SK-N-SH (cell line): ENCODE measurements at regions not wholly inside any gene's neighbourhood (a gene's known extent, or its start where the extent isn't known, plus 50 kb on each side); places are given as distances from the start of the nearest gene placed in this dataset.

Experiments used
- CTCF ChIA-PET: fragments of 300-600, 350-600 bp; formaldehyde crosslinking; extraction: SDS; loops from one replicate; lab custom pipeline; 2021; lab: Yijun Ruan, JAX
- POLR2A ChIA-PET: fragments of 350-600 bp; sonication (Branson Sonifier 250); formaldehyde crosslinking; extraction: SDS; loops from one replicate; lab custom pipeline; 2020; ENCODE audit warnings: antibody characterized with exemption, inconsistent platforms; lab: Yijun Ruan, JAX
- DNase-seq: peaks from one replicate; pipeline ENCODE4 v3.0.0; 2012
- H2AFZ ChIP-seq: fragments of 200-600 bp; sonication (generic); 2 replicates; pipeline ENCODE4 v1.8.1; 2016; ENCODE audit warnings: antibody characterized with exemption, mild to moderate bottlenecking, low read depth
- H3F3A ChIP-seq: fragments of 200-600 bp; sonication (generic); replicated peaks from 2 replicates; pipeline ENCODE3; 2016; ENCODE audit warnings: antibody characterized with exemption, mild to moderate bottlenecking; ENCODE audit not compliant: insufficient read depth
- H3K27ac ChIP-seq, 2 experiments: fragments of 200-500 bp in 1 of 2; fragments of 200-600 bp in 1 of 2; sonication (Bioruptor generic) in 1 of 2; sonication (generic), shearing (Covaris generic) in 1 of 2; 2 replicates each; pipeline versions ENCODE4 v1.5.1 to v1.6.1; 2014 to 2016; ENCODE audit warnings: low read depth in 2 of 2, inconsistent platforms in 1 of 2, low read length in 1 of 2, mild to moderate bottlenecking in 1 of 2, mixed read lengths in 1 of 2
- H3K27me3 ChIP-seq: fragments of 200-600 bp; sonication (generic), shearing (Covaris generic); 2 replicates; pipeline ENCODE4 v1.6.1; 2016; ENCODE audit warnings: mixed run types; ENCODE audit not compliant: insufficient read depth
- H3K36me3 ChIP-seq, 2 experiments: fragments of 200-500 bp in 1 of 2; fragments of 200-600 bp in 1 of 2; sonication (Bioruptor generic) in 1 of 2; sonication (generic) in 1 of 2; replicated peaks in 1 of 2; 2 replicates each; pipeline versions ENCODE3 to v1.5.1; 2014 to 2016; ENCODE audit warnings: low read length in 1 of 2, mild to moderate bottlenecking in 1 of 2; ENCODE audit not compliant: insufficient read depth in 2 of 2, control insufficient read depth in 1 of 2
- H3K4me1 ChIP-seq, 2 experiments: fragments of 200-500 bp in 1 of 2; fragments of 200-600 bp in 1 of 2; sonication (Bioruptor generic) in 1 of 2; sonication (generic), shearing (Covaris generic) in 1 of 2; 2 replicates each; pipeline versions ENCODE4 v1.5.1 to v1.6.1; 2014 to 2016; ENCODE audit warnings: low read depth in 1 of 2, low read length in 1 of 2, mixed run types in 1 of 2; ENCODE audit not compliant: insufficient read depth in 2 of 2, control insufficient read depth in 1 of 2
- H3K4me2 ChIP-seq: fragments of 200-600 bp; sonication (generic), shearing (Covaris generic); 2 replicates; pipeline ENCODE4 v1.6.1; 2017; ENCODE audit warnings: mixed run types
- H3K4me3 ChIP-seq, 2 experiments: fragments of 200-500 bp in 1 of 2; fragments of 200-600 bp in 1 of 2; sonication (Bioruptor generic) in 1 of 2; sonication (generic), shearing (Covaris generic) in 1 of 2; 2 replicates each; pipeline versions ENCODE4 v1.5.1 to v1.8.1; 2014 to 2016; ENCODE audit warnings: low read depth in 2 of 2, inconsistent platforms in 1 of 2, low read length in 1 of 2, mild to moderate bottlenecking in 1 of 2, mixed read lengths in 1 of 2, moderate library complexity in 1 of 2
- H3K79me2 ChIP-seq: fragments of 200-600 bp; sonication (generic); 2 replicates; pipeline ENCODE4 v1.8.1; 2017; ENCODE audit warnings: mild to moderate bottlenecking; ENCODE audit not compliant: insufficient read depth
- H3K9ac ChIP-seq: fragments of 200-600 bp; sonication (generic); 2 replicates; pipeline ENCODE4 v1.6.1; 2017; ENCODE audit warnings: mixed run types
- H3K9me2 ChIP-seq: fragments of 200-600 bp; sonication (generic); 2 replicates; pipeline ENCODE4 v1.6.1; 2017; ENCODE audit warnings: mixed run types
- H3K9me3 ChIP-seq: fragments of 200-600 bp; sonication (generic); 2 replicates; pipeline ENCODE4 v1.6.1; 2017; ENCODE audit warnings: mixed run types, mild to moderate bottlenecking, moderate library complexity
- H4K20me1 ChIP-seq: fragments of 200-600 bp; sonication (generic); 2 replicates; pipeline ENCODE4 v1.6.1; 2017; ENCODE audit warnings: mild to moderate bottlenecking, mixed run types; ENCODE audit not compliant: insufficient read depth
- FOXJ3 ChIP-seq: sonication (generic); formaldehyde crosslinking; IDR thresholded peaks from 2 replicates; pipeline ENCODE4 v1.5.1; 2020; ENCODE audit warnings: mild to moderate bottlenecking, missing genetic modification reagents
- MEF2A ChIP-seq: IDR thresholded peaks from 2 replicates; pipeline ENCODE4 v1.4.0; 2012; ENCODE audit warnings: low read depth, borderline replicate concordance
- NFIC ChIP-seq: IDR thresholded peaks from 2 replicates; pipeline ENCODE4 v1.4.0; 2012; ENCODE audit warnings: borderline replicate concordance
- POLR2AphosphoS5 ChIP-seq: IDR thresholded peaks from 2 replicates; pipeline ENCODE4 v1.6.1; 2012; ENCODE audit warnings: low read depth, low read length
- RXRA ChIP-seq: IDR thresholded peaks from 2 replicates; pipeline ENCODE4 v1.4.0; 2012; ENCODE audit warnings: low read depth, mild to moderate bottlenecking, borderline replicate concordance
- SIN3A ChIP-seq: IDR thresholded peaks from 2 replicates; pipeline ENCODE4 v1.6.1; 2012; ENCODE audit warnings: low read depth, mild to moderate bottlenecking, low read length, moderate library complexity, borderline replicate concordance
- SMC3 ChIP-seq: IDR thresholded peaks from 2 replicates; pipeline ENCODE4 v1.6.1; 2012; ENCODE audit warnings: low read depth, low read length, improper control_type of control experiment
- TCF12 ChIP-seq: IDR thresholded peaks from 2 replicates; pipeline ENCODE4 v1.4.0; 2012
- TEAD4 ChIP-seq: IDR thresholded peaks from 2 replicates; pipeline ENCODE4 v1.4.0; 2012; ENCODE audit warnings: mild to moderate bottlenecking, borderline replicate concordance; ENCODE audit not compliant: insufficient read depth
- YY1 ChIP-seq: IDR thresholded peaks from 2 replicates; pipeline ENCODE4 v1.4.0; 2012; ENCODE audit warnings: low read depth, mild to moderate bottlenecking
- WGBS: methylation state at CpG from one replicate; pipeline ENCODE4 v1.1.6; 2017; ENCODE audit warnings: low lambda C conversion rate; 5-methylcytosine and 5-hydroxymethylcytosine counted together
- TF ChIP-seq, protein P1 (sequence below): IDR thresholded peaks from 2 replicates; pipeline ENCODE4 v1.4.0; 2012; ENCODE audit warnings: low read depth, borderline replicate concordance
- TF ChIP-seq, protein P2 (sequence below): fragments of 150-350 bp; IDR thresholded peaks from 2 replicates; pipeline ENCODE4 v1.6.1; 2017; ENCODE audit warnings: antibody characterized with exemption, low read length, low read depth, borderline replicate concordance
- TF ChIP-seq, protein P3 (sequence below): IDR thresholded peaks from 2 replicates; pipeline ENCODE4 v1.4.0; 2012; ENCODE audit warnings: low read depth

- ChIA-PET CTCF (no interaction called here), POLR2A (no interaction called here)
- Histone ChIP-seq H3K9me2 (no peaks in the 10 kb centered on the region), H3K27ac (no peak overlapping the region), H3K4me1 (no peaks in the 10 kb centered on the region), H3K36me3 (no peaks in the 10 kb centered on the region), H3K9me3 (no peaks in the 10 kb centered on the region), H3K4me2 (no peak overlapping the region), H4K20me1 (no peaks in the 10 kb centered on the region), H2AFZ (no peak overlapping the region), H3K27me3 (no peaks in the 10 kb centered on the region), H3K79me2 (no peaks in the 10 kb centered on the region), H3K9ac (no peak overlapping the region), H3F3A (no peaks in the 10 kb centered on the region), H3K4me3 (no peak overlapping the region)
- DNase-seq, result no peak
- WGBS, result 3% methylated on average over 2 of the region's 2 CpGs
- TF ChIP-seq YY1, result no peak
Measured at GRCh38 chr1:182191381-182192115, 130.0 kb upstream of the ZNF648 start.

DNA sequence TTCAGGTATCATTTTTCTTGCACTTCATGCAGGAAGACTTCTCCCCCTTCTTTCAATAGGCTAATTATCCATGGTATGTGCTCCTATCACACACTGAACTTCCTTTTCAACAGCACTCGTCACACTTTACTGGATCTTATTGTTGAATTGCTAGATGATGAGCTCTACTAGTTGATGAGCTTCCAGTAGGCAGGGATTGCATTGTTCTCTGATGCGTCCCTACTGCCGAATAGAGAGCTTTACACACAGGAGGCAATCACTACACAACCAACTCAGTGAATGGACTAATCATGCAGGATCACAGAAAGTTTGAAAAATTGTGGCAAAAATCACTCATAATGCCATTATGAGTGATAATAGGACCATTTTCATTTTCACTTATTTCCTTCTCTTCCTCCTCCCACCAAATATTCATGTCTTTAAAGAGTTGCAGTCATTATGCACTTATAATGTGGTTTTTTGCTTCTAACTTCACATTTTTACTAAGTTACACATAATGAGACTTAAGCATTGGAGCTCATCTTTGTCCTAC is 128.1 kb upstream of the ZNF648 start:
- H3K79me2 ChIP-seq, result no peaks in the 10 kb centered on the region
- H3F3A ChIP-seq, result no peaks in the 10 kb centered on the region
- no peaks in the 10 kb centered on the region for H3K27me3 ChIP-seq
- no peak for DNase-seq
- no peaks in the 10 kb centered on the region for H4K20me1 ChIP-seq
- H3K9me2 ChIP-seq, result no peaks in the 10 kb centered on the region
- no peak overlapping the region for H3K4me2 ChIP-seq
- TF ChIP-seq TEAD4 (no peak), POLR2AphosphoS5 (no peak), NFIC (no peak), TCF12 (no peak), MEF2A (no peak), RXRA (no peak), SMC3 (no peak), SIN3A (no peak), FOXJ3 (no peak)
- TF ChIP-seq, protein P1, sequence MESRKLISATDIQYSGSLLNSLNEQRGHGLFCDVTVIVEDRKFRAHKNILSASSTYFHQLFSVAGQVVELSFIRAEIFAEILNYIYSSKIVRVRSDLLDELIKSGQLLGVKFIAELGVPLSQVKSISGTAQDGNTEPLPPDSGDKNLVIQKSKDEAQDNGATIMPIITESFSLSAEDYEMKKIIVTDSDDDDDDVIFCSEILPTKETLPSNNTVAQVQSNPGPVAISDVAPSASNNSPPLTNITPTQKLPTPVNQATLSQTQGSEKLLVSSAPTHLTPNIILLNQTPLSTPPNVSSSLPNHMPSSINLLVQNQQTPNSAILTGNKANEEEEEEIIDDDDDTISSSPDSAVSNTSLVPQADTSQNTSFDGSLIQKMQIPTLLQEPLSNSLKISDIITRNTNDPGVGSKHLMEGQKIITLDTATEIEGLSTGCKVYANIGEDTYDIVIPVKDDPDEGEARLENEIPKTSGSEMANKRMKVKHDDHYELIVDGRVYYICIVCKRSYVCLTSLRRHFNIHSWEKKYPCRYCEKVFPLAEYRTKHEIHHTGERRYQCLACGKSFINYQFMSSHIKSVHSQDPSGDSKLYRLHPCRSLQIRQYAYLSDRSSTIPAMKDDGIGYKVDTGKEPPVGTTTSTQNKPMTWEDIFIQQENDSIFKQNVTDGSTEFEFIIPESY, result no peak
- TF ChIP-seq, protein P2, sequence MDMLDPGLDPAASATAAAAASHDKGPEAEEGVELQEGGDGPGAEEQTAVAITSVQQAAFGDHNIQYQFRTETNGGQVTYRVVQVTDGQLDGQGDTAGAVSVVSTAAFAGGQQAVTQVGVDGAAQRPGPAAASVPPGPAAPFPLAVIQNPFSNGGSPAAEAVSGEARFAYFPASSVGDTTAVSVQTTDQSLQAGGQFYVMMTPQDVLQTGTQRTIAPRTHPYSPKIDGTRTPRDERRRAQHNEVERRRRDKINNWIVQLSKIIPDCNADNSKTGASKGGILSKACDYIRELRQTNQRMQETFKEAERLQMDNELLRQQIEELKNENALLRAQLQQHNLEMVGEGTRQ, result no peak
- TF ChIP-seq, protein P3, sequence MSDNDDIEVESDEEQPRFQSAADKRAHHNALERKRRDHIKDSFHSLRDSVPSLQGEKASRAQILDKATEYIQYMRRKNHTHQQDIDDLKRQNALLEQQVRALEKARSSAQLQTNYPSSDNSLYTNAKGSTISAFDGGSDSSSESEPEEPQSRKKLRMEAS, result no peak
- ChIA-PET POLR2A (no interaction called here), CTCF (interaction anchor here (1.1 to 1.6 kb wide), 3 partner anchors 11 to 46 kb away, joined by 3 to 5 read pairs (median 4); no protein-coding TSS in a partner anchor)
- H3K36me3 ChIP-seq, result no peaks in the 10 kb centered on the region
- no peak overlapping the region for H2AFZ ChIP-seq
- 25% methylated on average over 3 of the region's 3 CpGs for WGBS
- H3K4me1 ChIP-seq, result no peaks in the 10 kb centered on the region
- H3K9me3 ChIP-seq, result no peaks in the 10 kb centered on the region
- H3K9ac ChIP-seq, result no peak overlapping the region
- H3K4me3 ChIP-seq, result no peak overlapping the region
- no peak overlapping the region for H3K27ac ChIP-seq
